ENCODE measurements at regions not wholly inside any gene's neighbourhood (a gene's known extent, or its start where the extent isn't known, plus 50 kb on each side); places are given as distances from the start of the nearest gene placed in this dataset.
A peak's percentile ranks its signal among the peaks of the same experiment; 100 is the strongest.

DNA sequence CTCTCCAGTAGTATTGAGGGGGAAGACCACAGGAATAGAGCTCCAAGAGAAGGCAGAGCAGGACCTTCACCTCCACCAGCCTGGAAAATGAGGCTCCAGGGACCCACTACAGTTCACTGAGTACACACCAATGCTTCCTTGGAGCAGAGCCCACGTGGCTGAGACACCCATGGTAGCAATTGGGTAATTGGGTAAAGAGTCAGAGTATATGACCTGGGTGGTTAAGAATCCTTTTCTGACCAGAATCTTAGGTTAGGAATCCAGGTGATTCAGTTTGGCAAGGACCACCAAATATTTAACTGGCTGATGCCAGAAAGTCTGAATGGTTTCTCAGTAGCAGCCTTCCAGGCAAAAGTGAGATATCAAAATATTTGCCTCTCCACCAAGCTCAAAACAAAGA lies 107.7 kb downstream of the MDH1 start:
- Histone ChIP-seq H3K4me1 (ENCODE audit: low read depth) (peaks cover 3% of the 10 kb centered on the region), H3K4me3 (no peak overlapping the region), H3K9me3 (no peaks in the 10 kb centered on the region), H3K36me3 (ENCODE audit: low read depth) (no peaks in the 10 kb centered on the region)
- intact Hi-C loops (cut with DNase I, micrococcal nuclease), result loop anchor here in 1 of 2 donors (10.0 kb wide), 1 partner anchor 158 kb away; no protein-coding TSS in a partner anchor
- DNase-seq, result no peak
- ATAC-seq, result no peak
- no peak for TF ChIP-seq CTCF (IDR thresholded peaks at IDR 0.05)

DNA sequence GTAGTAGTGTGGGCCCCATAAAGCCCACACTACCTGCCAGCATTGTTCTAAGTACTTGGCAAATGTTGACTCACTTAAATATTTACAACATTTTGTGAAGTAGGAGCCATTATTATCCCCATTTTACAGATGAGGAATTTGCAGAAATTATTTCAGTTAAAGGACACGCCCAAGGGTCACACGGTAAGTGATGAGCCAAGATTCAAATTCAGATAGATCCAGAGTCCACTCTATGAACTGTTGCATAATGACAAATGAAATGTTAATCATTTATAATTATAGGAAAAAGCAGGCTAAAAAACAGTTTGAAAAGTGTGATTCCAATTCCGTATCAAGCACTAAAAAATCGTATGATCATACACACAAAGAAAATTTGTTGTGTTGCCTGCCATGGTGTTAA lies 108.4 kb downstream of the MDH1 start:
- Histone ChIP-seq H3K4me3 (no peak overlapping the region), H3K4me1 (ENCODE audit: low read depth) (peaks cover 3% of the 10 kb centered on the region), H3K9me3 (no peaks in the 10 kb centered on the region), H3K36me3 (ENCODE audit: low read depth) (no peaks in the 10 kb centered on the region)
- no peak for ATAC-seq
- intact Hi-C loops (cut with DNase I, micrococcal nuclease), result loop anchor here in 1 of 2 donors (10.0 kb wide), 1 partner anchor 158 kb away; no protein-coding TSS in a partner anchor
- DNase-seq, result no peak
- no peak for TF ChIP-seq CTCF (IDR thresholded peaks at IDR 0.05)

GRCh38 chr2:63698786-63699548 lies 110.2 kb downstream of the MDH1 start:
- peak; percentile 19 for TF ChIP-seq CTCF (IDR thresholded peaks at IDR 0.05)
- DNase-seq, result peak in 2 of 3 donors; percentile 37 to 57
- Histone ChIP-seq H3K36me3 (ENCODE audit: low read depth) (no peaks in the 10 kb centered on the region), H3K9me3 (no peaks in the 10 kb centered on the region), H3K4me3 (no peak overlapping the region), H3K4me1 (ENCODE audit: low read depth) (peaks cover 3% of the 10 kb centered on the region)
- ATAC-seq, result peak; percentile 96
- intact Hi-C loops (cut with DNase I, micrococcal nuclease), result loop anchor here in 1 of 2 donors (10.0 kb wide), 1 partner anchor 156 kb away; no protein-coding TSS in a partner anchor

GRCh38 chr2:63699549-63699839 lies 110.7 kb downstream of the MDH1 start:
- H3K4me3 ChIP-seq, result no peak overlapping the region
- ATAC-seq (peak; percentile 20), DNase-seq (no peak)
- no peaks in the 10 kb centered on the region for H3K36me3 ChIP-seq (ENCODE audit: low read depth)
- TF ChIP-seq CTCF (IDR thresholded peaks at IDR 0.05), result no peak
- H3K9me3 ChIP-seq, result no peaks in the 10 kb centered on the region
- intact Hi-C loops (cut with DNase I, micrococcal nuclease), result loop anchor here in 1 of 2 donors (10.0 kb wide), 1 partner anchor 155 kb away; no protein-coding TSS in a partner anchor
- H3K4me1 ChIP-seq (ENCODE audit: low read depth), result peaks cover 3% of the 10 kb centered on the region

- TF ChIP-seq CTCF (IDR thresholded peaks at IDR 0.05), result no peak
- no peak overlapping the region for H3K4me3 ChIP-seq
- intact Hi-C loops (cut with DNase I, micrococcal nuclease), result no loop called here
- ATAC-seq (no peak), DNase-seq (no peak)
- no peaks in the 10 kb centered on the region for H3K9me3 ChIP-seq
- peaks cover 3% of the 10 kb centered on the region for H3K4me1 ChIP-seq (ENCODE audit: low read depth)
- H3K36me3 ChIP-seq (ENCODE audit: low read depth), result no peaks in the 10 kb centered on the region
Observed at GRCh38 chr2:63700271-63700670, 111.5 kb downstream of the MDH1 start.
